Activated CD4-positive, alpha-beta T cell treated with anti-CD3 and anti-CD28 coated beads, Interleukin-2, amount 10 ng/mL, durations not matched to agents 24 days and 14 days (primary cell): ENCODE measurements at regions not wholly inside any gene's neighbourhood (a gene's known extent, or its start where the extent isn't known, plus 50 kb on each side); places are given as distances from the start of the nearest gene placed in this dataset.
A peak's percentile ranks its signal among the peaks of the same experiment; 100 is the strongest.
"Not testable (repeated sequence)": the region's sequence is repeated elsewhere in the genome, so short reads cannot be mapped to it uniquely, and the experiment has no call there.

ENCODE experiments used
- DNase-seq: peaks from one replicate; pipeline ENCODE4 v3.0.0; 2022
- H3K27ac Mint-ChIP-seq: one replicate; pipeline ENCODE4 v1.8.0; 2022; ENCODE audit warnings: mild to moderate bottlenecking, mixed read lengths
- H3K27me3 Mint-ChIP-seq: one replicate; pipeline ENCODE4 v1.8.0; 2022; ENCODE audit warnings: mixed read lengths
- H3K36me3 Mint-ChIP-seq: one replicate; pipeline ENCODE4 v1.8.0; 2022; ENCODE audit warnings: low read depth, mild to moderate bottlenecking, mixed read lengths
- H3K4me1 Mint-ChIP-seq: one replicate; pipeline ENCODE4 v1.8.0; 2021; ENCODE audit warnings: mixed read lengths
- H3K4me3 Mint-ChIP-seq: one replicate; pipeline ENCODE4 v1.8.0; 2022; ENCODE audit warnings: mild to moderate bottlenecking, moderate library complexity, mixed read lengths
- H3K9me3 Mint-ChIP-seq: one replicate; pipeline ENCODE4 v1.8.0; 2021; ENCODE audit warnings: mixed read lengths
- intact Hi-C: fragments of 100-400 bp; cut with micrococcal nuclease; formaldehyde crosslinking; loops from one replicate; pipeline ENCODE4 v1.15.1; 2023

DNA sequence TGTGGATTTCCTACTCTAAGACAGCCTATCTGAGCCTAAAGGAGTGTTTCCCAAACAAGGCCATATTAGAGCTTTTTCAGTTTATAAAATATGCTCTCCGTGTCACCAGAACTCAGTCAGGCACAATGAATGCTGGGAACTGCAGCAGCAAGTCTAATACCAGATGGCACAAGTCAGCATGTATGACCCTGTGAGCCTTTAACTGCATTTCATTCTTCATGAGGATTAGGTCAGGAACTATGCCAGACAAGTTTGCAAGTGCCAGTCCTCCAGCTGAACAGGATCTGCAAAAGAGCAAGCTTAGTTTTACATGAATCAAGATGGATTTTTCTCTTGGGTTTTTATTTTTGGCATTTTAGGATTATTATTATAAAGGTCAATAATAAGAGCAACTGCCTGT, 66.7 kb upstream of the SAMD5 start:
- intact Hi-C loops = no loop called here
- Mint-ChIP-seq H3K9me3 (no peaks in the 10 kb centered on the region), H3K4me3 (no peak overlapping the region), H3K27ac (no peak overlapping the region), H3K36me3 (no peaks in the 10 kb centered on the region), H3K27me3 (no peaks in the 10 kb centered on the region), H3K4me1 (no peaks in the 10 kb centered on the region)
- no peak for DNase-seq

DNA sequence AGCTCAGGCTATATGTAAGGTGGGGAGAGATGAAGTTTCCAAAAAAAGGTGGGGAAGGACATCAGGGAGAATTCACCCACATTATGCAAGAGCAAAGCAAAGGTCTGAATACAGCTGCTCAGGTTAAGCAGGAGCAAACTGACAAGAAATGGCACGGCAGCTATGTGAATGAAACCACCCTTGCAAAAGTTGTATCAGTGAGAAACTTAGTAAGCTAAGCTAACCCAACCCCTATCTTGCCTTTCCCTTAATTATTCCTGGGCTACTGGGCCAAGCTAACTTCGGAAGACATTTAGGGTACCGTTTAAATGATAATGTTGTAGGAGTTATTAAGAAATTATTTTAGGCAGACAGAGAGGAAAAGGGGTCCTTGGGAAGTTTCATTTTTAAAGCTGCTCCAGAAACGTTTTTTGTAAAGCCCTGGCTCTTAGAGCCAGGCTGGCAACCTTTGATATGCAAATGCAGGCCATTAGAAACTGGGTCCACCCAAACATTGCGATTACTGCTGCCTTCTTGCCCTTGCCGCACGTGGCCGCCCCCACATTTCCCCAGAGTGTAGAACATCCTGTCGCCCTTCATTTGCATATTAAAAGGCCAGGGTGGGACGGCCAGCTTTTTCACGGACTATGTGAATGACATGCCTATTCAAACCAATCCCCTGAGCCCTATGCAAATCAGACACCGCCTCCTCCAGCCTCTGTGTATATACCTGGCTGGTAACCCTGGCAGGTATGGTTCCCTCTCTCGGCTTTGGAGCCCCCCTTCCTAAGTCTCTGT, 60.5 kb upstream of the SAMD5 start:
- H3K4me3 Mint-ChIP-seq = no peak overlapping the region
- peak; percentile 18 for DNase-seq
- H3K27ac Mint-ChIP-seq = no peak overlapping the region
- intact Hi-C loops = no loop called here
- H3K4me1 Mint-ChIP-seq = no peaks in the 10 kb centered on the region
- no peaks in the 10 kb centered on the region for H3K36me3 Mint-ChIP-seq
- H3K9me3 Mint-ChIP-seq = no peaks in the 10 kb centered on the region
- no peaks in the 10 kb centered on the region for H3K27me3 Mint-ChIP-seq

DNA sequence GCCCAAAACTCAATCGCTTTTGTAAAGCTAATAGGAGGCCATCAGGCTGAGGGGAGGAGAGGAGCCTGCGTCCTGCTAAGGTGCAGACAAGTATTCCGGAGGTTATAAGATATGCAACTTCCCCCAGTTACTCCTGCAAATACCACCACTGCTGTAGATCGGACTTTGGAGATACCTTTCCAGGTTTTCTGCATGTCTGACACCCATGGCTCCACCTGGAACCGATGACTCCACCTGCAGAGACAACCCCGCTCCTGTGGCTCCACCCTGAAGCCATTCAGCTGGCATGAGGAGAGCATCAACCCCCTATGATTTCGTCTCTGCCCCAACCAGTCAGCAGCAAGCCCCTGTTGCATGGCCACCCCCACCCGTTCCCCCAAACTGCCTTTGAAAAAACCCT, 59.7 kb upstream of the SAMD5 start:
- H3K4me1 Mint-ChIP-seq = no peaks in the 10 kb centered on the region
- H3K27me3 Mint-ChIP-seq = no peaks in the 10 kb centered on the region
- H3K4me3 Mint-ChIP-seq = no peak overlapping the region
- intact Hi-C loops = no loop called here
- H3K27ac Mint-ChIP-seq = no peak overlapping the region
- H3K36me3 Mint-ChIP-seq = no peaks in the 10 kb centered on the region
- peak; percentile 34 for DNase-seq
- no peaks in the 10 kb centered on the region for H3K9me3 Mint-ChIP-seq

DNA sequence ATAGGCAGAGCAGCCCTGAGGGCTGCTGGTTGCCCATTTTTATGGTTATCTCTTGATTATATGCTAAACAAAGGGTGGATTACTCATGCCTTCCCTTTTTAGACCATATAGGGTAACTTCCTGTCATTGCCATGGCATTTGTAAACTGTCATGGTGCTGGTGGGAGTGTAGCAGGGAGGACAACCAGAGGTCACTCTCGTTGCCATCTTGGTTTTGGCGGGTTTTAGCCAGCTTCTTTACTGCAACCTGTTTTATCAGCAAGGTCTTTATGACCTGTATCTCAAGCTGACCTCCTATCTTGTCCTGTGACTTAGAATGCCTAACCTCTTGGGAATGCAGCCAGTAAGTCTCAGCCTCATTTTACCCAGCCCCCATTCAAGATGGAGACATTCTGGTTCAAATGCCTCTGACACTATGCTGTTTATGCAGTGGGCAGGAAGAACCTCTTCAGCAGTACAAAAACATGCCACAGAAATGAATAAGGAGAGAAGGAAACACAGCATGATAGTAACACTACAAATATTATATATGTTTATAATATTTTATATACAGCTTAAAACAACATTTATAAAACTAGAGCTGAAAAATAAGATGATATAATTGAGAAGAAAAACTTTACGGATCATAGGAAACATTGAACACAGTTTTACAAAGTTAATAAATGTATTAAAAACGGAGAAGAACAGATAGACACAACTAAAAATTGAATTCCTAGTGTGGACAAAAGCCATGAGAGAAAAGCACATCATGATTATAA, 58.9 kb upstream of the SAMD5 start:
- no peaks in the 10 kb centered on the region for H3K36me3 Mint-ChIP-seq
- H3K27ac Mint-ChIP-seq = no peak overlapping the region
- peak; percentile 12 for DNase-seq
- H3K4me3 Mint-ChIP-seq = no peak overlapping the region
- no peaks in the 10 kb centered on the region for H3K9me3 Mint-ChIP-seq
- H3K4me1 Mint-ChIP-seq = no peaks in the 10 kb centered on the region
- intact Hi-C loops = no loop called here
- H3K27me3 Mint-ChIP-seq = no peaks in the 10 kb centered on the region

DNA sequence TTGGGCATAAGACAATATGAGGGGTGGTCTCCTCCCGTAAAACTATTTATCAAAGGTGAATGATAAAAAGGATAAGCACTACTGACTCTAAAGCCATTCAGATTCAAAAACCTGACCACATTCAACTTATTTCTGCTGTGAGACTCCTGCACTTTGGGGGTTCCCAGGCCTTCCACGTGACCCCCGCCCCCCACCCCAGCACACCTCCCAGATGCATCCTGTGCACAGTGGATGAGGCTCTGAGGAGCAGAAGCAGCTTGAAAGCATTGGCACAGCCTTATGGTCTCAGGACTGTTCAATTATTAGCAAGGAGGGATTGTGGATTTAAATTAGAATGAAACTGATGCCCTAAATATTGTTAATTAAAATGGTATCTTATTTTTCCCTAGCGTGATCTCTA, 55.1 kb upstream of the SAMD5 start:
- DNase-seq = no peak
- no peaks in the 10 kb centered on the region for H3K4me1 Mint-ChIP-seq
- H3K9me3 Mint-ChIP-seq = no peaks in the 10 kb centered on the region
- intact Hi-C loops = no loop called here
- no peaks in the 10 kb centered on the region for H3K27me3 Mint-ChIP-seq
- no peak overlapping the region for H3K4me3 Mint-ChIP-seq
- H3K27ac Mint-ChIP-seq = no peak overlapping the region
- no peaks in the 10 kb centered on the region for H3K36me3 Mint-ChIP-seq

DNA sequence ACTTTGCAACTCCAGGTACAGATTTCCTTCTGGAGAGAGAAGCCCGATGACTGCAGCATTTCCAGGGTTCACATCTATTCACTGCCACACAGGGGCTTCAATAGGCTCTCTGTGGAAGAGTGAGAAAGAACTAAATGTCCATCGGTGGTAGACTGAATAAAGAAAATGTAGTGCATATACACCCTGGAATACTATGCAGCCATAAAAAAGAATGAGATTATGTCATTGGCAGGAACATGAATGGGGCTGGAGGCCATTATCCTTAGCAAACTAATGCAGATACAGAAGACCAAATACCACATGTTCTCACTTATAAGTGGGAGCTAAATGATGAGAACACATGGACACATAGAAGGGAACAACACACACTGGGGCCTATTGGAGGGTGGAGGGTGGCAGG, 53.6 kb upstream of the SAMD5 start:
- H3K9me3 Mint-ChIP-seq, H3K27me3 Mint-ChIP-seq, intact Hi-C loops: not testable (repeated sequence)

More for the DNA sequence above, 53.6 kb upstream of the SAMD5 start:
- H3K4me1 Mint-ChIP-seq, H3K4me3 Mint-ChIP-seq, H3K36me3 Mint-ChIP-seq, DNase-seq, H3K27ac Mint-ChIP-seq: not testable (repeated sequence)
